HG03175 (cell line): ENCODE measurements at regions not wholly inside any gene's neighbourhood (a gene's known extent, or its start where the extent isn't known, plus 50 kb on each side); places are given as distances from the start of the nearest gene placed in this dataset.
"Not testable (repeated sequence)": the region's sequence is repeated elsewhere in the genome, so short reads cannot be mapped to it uniquely, and the experiment has no call there.

Experiments used
- ATAC-seq: cut with Tn5 transposase; IDR thresholded peaks from one replicate; pipeline ENCODE4 v1.9.1; 2021; ENCODE audit warnings: mild to moderate bottlenecking, moderate library complexity; ENCODE audit not compliant: unreplicated experiment

- ATAC-seq = no peak
Observed at GRCh38 chr5:157963244-157963643, 104.3 kb upstream of the CLINT1 start.

GRCh38 chr5:157962686-157963085 is 103.7 kb upstream of the CLINT1 start:
- not testable (repeated sequence) for ATAC-seq

GRCh38 chr5:157961896-157962590 is 103.1 kb upstream of the CLINT1 start:
- ATAC-seq = no peak

GRCh38 chr5:157961176-157961575 is 102.2 kb upstream of the CLINT1 start:
- ATAC-seq = no peak

GRCh38 chr5:157959370-157959769 is 100.4 kb upstream of the CLINT1 start:
- no peak for ATAC-seq

GRCh38 chr5:157956271-157956885 is 97.4 kb upstream of the CLINT1 start:
- ATAC-seq = no peak

GRCh38 chr5:157955541-157956172 is 96.7 kb upstream of the CLINT1 start:
- ATAC-seq = no peak

GRCh38 chr5:157952374-157952685 is 93.4 kb upstream of the CLINT1 start:
- no peak for ATAC-seq

- ATAC-seq = no peak
Observed at GRCh38 chr5:157951673-157952373, 92.9 kb upstream of the CLINT1 start.

GRCh38 chr5:157949520-157949919 is 90.6 kb upstream of the CLINT1 start:
- no peak for ATAC-seq

GRCh38 chr5:157948738-157949410 is 89.9 kb upstream of the CLINT1 start:
- ATAC-seq = peak; percentile 81

- ATAC-seq = no peak
Observed at GRCh38 chr5:157947156-157947555, 88.2 kb upstream of the CLINT1 start.

GRCh38 chr5:157945822-157946221 is 86.9 kb upstream of the CLINT1 start:
- not testable (repeated sequence) for ATAC-seq

- ATAC-seq = no peak
Observed at GRCh38 chr5:157944938-157945337, 86.0 kb upstream of the CLINT1 start.

GRCh38 chr5:157944077-157944633 is 85.2 kb upstream of the CLINT1 start:
- no peak for ATAC-seq

- ATAC-seq = no peak
Observed at GRCh38 chr5:157942595-157942994, 83.7 kb upstream of the CLINT1 start.

- ATAC-seq = no peak
Observed at GRCh38 chr5:157941616-157942015, 82.7 kb upstream of the CLINT1 start.

GRCh38 chr5:157938101-157938500 is 79.2 kb upstream of the CLINT1 start:
- ATAC-seq = not testable (repeated sequence)

- ATAC-seq = not testable (repeated sequence)
Observed at GRCh38 chr5:157936776-157937501, 78.0 kb upstream of the CLINT1 start.

- ATAC-seq = no peak
Observed at GRCh38 chr5:157934600-157934999, 75.7 kb upstream of the CLINT1 start.
